CD4-positive, alpha-beta T cell treated with Interferon gamma for 1 hour (primary cell): ENCODE measurements at regions not wholly inside any gene's neighbourhood (a gene's known extent, or its start where the extent isn't known, plus 50 kb on each side); places are given as distances from the start of the nearest gene placed in this dataset.
"Not testable (repeated sequence)": the region's sequence is repeated elsewhere in the genome, so short reads cannot be mapped to it uniquely, and the experiment has no call there.

Source experiments
- DNase-seq: peaks from one replicate; pipeline ENCODE4 v3.0.0-alpha.2; 2020

DNA sequence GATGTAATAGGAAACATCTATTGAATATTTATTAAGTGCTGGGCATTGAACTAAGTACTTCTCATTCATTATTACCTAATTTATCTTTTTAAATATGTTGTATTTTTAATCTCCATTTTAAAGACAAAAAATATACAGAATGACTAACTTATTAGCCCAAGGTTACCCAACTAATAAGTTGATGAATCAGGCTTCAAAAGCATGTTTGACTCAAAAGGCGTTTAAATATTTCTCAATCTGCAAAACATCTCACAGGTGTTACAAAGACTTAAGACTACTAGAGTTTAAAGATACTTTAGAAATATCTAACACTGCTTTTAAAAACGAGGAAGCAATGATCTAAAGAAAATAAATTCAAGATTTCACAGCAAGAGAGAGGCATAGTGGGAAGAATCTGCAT, 457.4 kb upstream of the DCN start:
- no peak for DNase-seq

DNA sequence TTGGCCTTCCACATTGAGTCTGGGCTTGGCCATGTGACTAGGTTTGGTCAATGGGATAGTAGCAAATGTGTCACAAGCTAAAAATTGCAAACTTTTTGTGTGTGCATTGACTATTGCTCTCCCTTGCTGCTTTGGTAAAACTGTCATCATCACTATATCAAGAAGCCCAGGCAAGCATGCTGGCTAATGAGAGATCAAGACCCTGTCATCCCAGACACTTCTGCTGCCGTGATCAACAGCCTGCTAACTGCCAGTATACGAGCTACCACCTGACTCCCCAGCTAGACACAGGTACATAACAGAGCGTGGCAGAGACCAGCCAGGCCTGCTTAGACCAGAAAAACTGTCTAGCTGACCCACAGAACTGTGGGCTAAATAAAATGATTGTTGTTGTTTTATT, 456.7 kb upstream of the DCN start:
- DNase-seq: no peak

DNA sequence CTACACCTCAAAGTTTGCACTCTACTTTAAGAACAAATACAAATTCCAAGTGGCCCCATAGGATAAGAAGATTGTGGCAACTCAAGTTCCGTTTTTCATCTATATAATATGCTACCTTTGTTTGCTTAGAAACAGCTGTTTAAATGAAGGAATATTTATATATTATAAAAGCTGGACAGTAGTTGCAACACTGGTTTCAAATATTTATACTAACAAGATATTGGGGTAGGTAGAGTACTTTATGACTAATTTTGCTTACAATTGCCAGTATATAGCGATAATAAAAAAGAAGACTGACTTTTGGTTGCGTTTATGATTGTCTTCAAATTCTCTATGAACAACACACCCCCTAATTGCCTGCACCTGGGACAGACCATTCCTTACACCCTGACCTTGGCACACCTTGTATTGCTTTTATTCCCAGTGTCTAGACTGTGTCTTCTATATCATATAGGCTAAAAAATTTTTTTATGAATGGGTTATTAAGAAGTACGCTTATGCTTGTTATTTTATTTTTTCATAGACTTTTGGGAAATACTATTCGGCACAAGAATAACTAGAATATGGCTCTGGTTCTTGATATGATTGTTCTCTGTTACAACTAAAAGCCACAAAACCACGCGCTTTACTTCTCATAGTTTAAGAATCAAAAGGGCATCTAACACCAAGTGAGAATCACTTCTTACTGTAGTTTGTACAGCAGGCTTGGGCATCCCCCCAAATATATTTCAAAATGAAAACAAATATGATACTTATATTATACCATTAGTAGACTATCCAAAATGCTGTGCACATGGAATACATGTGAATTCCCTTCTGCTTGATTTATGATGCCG, 455.4 kb upstream of the DCN start:
- DNase-seq: no peak

DNA sequence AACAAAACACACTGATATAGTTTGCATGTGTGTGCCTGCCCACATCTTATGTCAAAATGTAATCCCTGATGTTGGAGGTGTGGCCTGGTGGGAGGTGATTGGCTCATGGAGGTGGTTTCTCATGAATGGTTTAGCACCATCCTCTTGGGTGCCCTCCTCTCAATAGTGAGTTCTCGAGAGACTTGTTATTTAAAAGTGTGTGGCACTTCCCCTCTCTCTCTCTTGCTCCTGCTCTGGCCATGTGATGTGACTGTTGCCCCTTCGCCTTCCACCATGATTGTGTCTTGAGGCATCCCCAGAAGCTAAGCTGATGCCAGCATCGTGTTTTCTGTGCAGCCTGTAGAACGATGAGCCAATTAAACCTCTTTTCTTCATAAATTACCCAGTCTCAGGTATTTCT, 454.1 kb upstream of the DCN start:
- no peak for DNase-seq

DNA sequence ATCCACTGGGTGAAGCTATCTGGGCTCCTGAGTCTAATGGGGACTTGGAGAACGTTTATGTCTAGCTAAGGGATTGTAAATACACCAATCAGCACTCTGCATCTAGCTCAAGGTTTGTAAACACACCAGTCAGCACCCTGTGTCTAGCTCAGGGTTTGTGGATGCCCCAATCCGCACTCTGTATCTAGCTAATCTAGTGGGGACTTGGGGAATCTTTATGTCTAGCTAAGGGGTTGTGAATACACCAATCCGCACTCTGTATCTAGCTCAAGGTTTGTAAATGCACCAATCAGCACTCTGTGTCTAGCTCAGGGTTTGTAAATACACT, 451.7 kb upstream of the DCN start:
- not testable (repeated sequence) for DNase-seq

DNA sequence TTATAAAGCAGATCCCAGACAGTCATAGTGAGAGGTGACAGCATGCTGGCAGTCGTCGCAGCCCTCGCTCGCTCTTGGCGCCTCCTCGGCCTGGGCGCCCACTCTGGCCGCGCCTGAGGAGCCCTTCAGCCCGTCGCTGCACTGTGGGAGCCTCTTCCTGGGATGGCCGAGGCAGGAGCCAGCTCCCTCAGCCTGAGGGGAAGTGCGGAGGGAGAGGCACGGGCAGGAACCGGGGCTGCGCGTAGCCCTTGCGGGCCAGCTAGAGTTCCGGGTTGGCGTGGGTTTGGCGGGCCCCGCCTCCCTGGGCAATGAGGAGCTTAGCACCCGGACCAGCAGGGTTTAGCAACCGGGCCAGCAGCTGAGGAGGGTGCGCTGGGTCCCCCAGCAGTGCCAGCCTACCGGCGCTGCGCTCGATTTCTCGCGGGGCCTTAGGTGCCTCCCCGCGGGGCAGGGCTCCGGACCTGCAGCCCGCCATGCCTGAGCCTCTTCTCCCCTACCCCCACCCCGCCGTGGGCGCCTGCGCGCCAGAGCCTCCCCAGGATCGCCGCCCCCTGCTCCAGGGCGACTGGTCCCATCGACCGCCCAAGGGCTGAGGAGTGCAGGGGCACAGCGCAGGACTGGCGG, 451.2 kb upstream of the DCN start:
- no peak for DNase-seq

DNA sequence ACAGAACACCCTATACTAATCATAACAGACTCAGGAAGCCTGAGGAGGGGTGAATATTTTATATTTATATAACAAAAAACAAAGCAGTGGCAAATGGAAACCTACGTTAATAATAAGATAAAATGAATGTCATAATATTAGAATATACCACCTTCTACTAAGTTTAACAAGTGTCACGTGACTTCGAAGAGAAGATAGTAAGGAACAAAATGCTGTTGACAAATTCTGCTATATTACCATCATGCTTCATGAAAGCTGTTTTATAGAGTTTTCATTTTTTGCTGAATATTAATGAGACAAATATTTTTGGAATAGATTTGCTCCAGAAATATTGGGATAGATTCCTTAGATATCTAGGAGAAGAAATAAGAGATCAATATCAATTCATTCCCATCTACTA, 450.6 kb upstream of the DCN start:
- DNase-seq: no peak

DNA sequence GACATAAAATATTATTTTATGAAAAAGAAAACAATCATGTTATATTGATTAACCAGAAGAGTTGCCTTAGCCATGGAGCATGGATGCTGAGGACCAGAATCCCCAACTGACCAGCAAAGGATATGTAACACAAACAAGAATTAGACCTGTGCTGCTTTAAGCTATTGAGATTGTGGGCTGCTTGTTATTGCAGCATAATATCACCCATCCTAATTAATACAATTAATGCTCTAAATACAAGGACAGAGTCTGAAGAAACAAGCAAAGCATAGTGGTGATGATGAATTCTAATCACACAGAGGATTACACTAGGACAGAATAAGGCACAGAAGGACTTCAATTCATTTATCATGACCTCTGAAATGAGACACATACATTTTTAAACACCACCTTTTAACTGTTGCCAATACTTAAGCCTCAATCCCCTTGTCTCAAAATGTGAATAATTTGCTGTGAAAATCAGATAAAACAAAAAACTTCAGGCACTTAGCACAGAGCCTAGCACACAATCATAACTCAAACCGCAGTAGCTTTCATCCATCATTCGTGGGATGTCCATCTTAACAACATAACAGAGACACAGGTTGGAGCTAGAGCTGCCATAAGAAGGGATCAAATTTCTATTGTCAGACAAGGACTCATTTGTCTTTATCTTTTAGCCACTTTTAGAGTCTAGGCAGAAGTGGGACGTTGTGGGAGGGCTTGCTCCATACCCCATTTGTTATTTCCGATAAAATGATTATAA, 449.6 kb upstream of the DCN start:
- DNase-seq: no peak

DNA sequence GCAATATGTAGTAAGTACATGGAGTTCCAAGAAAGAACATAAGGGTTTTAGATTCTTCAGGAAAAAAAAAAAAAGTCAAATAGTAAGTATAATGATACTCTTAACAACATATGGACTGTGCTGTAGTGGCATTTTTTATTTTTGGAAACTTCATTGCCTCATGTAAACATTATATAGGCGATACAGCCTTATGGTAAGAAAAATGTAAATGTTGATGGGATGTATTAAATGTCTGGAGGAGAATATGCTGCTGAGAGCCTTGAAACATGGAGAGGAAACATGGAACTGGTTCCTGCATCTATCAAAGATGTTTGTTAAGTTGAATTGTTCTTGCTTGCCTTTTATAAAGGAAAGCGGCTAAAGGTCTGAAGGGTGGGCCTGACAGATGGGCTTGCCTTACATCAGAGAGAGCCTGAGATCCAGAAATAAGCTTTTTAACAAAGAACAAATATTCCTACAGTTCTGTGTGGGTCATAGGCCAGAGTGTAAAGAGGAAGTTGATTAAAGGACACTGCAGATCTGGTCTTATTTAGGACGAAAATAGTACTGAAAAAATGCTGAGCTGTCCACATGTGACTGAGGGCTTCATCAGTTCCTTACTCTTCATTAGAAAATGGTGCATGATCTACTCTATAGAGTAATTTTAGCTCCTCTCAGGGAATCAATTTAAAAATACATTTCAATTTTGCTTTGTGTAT, 448.1 kb upstream of the DCN start:
- no peak for DNase-seq

DNA sequence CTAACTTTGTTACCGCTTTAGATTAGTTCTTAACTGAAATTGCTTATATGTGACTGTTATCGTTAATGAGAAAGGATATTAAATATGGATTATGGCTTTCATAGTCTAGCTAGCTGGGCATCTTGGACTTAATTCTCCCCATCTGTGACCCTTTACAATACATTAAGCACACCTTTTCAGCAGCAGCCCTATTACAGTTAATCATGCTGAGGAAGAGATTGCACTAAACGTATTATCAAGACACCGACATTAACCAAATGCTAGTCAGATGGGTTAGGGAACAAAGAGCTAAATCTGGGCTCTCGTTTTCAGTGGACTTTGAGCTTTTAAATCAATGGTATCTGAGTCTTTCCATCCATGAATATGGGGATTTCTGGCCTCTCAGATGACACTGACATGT, 447.5 kb upstream of the DCN start:
- DNase-seq: no peak

DNA sequence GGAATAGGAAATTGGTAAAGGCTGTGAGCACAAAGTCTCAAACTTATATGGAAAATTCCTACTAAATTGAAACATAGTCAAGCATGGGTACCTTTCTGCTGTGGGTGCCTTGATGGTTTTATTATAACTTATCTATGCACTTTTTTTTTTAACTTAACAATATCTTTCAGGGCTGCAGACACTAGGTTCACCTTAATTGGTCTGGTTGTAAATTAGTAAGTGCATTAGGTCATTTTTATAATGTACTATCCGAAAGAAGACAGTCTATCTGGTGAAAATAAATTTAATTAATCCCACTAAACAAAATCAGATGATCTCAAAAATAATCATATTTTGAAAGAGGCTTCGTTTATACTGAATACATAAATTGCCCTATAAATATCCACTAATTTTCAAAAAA, 446.8 kb upstream of the DCN start:
- no peak for DNase-seq

DNA sequence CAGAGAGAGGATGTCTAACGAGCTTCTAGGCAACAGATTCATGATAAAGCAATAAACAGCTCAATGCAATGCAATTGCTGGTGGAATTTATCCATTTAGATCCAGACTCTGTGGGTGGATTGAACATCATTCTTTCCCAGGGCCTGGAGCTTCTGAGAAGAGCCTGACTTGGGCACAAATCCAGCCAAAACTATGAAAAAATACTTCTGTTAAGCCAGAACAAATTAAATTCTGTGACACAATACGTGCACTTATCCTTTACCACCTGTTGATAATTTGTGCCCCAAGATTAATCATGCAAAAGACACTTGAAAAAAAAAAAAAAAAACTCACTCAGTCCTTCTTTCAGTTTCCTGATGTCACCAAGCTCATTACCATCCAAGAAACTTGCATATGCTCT, 446.0 kb upstream of the DCN start:
- DNase-seq: no peak

DNA sequence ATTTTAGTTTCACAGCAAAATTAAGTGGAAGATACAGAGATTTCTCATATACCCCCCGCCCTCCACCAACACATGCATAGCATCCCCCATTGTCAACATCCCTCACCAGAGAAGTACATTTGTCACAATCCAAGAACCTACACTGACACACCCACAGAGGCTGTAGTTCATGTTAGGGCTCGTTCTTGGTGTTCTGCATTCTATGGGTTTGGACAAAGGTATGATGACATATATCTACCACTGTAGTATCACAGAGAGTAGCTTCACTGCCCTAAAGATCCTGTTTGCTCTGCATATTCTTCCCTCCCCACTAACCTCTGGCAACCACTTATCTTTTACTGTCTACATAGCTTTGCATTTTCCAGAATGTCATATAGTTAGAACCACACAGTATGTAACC, 444.6 kb upstream of the DCN start:
- no peak for DNase-seq

DNA sequence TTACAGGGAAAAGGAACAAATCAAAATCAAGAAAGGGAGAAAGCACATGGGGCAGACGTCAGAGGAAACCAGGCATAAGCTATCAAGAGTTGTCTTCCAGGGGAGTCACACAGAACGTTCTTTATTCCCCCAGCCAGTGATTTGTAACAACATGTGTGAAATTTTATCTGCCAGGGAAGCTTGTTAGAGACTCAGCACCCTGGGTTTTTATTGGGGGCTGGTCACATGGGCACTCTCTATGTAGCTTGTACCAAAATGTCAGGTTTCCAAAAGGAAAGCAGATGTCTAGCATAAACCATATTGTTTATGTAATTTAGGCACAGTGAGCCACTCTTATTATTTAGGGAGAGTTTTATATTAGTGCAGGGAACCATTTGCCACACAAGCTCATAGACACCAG, 440.4 kb upstream of the DCN start:
- DNase-seq: no peak

DNA sequence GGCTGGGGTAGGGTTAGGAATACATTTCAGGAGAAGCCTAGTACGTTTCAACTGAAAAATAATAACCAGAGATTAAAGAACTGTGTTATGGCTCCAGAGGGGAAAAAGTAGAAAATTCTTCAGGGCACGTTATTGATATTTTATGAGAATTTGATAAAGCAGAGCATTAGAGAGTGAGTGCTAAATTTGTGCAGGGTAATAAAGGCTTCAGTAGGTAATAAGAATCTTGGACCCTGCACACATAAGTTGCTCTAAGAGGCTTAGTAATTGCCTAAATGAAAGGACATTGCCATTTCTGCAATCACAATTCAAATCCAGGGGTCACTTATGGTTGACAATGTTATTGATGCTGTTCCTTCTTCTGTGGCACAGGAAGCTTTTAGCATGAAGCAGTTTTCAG, 439.4 kb upstream of the DCN start:
- no peak for DNase-seq

DNA sequence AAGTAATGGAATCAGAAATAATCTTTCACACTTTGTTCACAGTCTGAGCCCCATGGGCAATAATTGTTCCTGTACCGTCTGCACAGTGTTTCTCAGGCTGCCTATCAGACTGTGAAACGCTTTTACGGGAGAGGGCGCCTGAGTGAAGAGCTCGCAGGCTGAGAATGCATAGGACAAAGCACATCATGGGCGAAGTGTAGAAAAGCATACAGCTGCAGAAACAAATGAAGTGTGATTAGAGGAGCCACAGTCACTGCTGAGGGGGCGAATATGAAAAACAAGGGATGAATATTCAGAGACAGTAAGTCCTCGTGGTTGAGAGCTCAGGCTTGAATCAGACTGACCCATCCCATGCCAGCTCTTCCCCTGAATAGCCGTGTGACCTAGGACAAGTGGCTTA, 438.4 kb upstream of the DCN start:
- DNase-seq: no peak

DNA sequence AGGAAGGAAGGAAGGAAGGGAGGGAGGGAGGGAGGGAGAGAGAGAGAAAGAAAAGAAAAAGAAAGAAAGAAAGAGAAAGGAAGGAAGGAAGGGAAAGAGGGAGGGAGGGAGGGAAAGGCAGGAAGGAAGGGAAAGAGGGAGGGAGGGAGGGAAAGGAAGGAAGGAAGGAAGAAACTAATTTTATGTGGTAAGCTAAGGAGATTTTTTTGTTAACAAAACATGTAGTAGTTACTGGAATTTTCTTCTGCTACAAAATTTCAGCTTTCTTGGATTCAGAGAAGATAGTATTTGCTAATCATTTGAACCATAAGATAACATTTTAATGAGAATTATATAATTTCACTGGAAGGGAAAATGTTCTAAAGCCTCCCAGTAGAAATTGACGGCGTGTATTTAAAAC, 437.8 kb upstream of the DCN start:
- DNase-seq: no peak

DNA sequence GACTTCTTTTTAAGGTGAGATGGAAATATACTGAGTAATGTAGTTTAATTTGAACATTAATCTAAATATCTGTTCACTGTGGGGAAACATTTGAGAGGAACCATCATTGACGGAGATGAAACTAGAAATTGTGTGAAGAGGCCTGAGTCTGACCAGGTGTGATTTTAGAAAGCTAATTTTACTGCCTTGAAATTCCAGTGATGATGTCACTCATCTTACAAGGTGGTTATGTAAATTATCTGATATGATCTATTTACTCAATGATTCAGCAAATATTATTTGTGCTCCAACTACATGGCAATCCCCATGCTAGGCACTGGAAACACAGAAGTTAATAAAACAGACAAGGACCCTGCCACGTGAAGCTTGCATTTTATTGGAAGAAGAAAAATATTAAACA, 435.7 kb upstream of the DCN start:
- DNase-seq: no peak

DNA sequence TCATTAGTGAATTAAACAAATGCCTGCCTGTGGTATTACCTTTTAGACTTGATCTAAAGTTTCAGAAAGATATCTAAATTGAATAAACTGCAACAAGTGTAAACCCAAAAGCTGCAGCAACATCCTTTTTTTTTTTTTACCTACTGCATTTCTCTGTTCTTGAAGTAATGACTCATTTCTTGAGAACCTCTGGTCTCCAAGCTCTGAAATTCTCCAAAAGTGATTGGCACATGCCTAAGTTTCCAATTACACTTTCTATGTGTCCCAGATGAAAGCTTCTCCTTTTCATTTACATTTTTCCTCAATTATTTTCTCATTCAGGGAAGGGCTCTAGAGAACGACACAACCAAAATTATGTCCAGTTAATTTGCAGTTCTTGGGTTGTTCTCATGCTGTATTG, 435.2 kb upstream of the DCN start:
- DNase-seq: no peak

DNA sequence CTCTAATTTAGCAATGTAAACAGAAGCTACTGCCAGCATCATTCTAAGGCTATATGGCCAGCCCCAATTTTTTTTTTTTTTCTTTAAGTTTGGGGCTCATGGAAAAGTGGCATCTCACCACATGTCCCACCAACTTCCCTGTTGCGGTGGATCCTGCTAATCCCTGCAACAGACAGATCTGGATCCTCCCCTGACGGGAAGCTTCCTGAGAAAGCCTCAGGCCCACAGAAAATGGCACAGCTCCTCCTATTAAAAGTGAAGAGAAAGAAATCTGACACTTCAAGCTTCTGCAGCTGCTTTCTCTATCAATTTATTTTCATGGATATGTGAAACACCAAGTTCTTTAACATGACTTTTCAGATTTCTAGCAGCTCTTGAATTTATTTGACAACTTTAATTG, 433.8 kb upstream of the DCN start:
- no peak for DNase-seq

DNA sequence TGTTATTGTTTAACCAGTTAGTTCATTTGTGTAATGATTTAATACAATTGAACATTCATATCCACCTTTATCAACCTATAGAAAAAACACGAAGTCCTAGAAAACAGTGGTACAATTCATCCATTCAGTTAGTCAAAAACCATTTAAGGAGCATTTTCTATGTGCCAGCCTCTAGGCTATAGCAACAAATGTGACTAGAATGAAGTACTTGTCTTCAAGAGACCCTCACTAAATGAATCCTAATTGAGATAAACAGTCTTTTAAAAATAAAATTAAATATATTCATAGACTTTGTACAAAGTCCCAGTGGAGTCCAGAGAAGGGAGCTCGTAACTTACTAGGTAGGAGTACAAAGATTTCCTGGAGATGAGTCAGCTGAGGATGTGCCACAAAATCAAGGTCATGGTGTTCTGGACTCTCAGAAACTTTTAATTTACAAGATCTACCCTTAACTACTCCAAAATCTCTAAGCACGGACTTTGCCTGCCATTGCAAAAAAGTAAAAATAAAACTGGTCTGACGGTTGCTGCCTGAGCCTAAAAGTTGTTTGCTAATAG, 430.7 kb upstream of the DCN start:
- DNase-seq: no peak

DNA sequence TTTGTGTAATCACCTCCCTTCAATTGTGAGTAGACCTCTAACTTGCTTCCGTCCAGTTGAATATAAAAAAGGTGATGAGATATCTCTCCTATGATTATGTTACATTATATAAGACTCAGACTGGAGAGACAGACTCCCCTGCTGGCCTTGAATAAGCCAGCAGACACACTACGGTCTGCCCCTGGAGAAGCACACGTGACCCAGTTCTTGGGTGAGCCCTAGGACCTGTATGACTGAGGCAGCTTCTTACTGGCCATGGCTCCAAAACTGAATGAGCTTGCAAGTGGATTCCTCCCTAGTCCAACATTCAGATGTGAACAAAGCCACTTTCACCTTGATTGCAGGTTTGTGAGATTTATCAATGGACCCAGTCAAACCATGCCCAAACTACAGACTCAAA, 427.9 kb upstream of the DCN start:
- DNase-seq: no peak

DNA sequence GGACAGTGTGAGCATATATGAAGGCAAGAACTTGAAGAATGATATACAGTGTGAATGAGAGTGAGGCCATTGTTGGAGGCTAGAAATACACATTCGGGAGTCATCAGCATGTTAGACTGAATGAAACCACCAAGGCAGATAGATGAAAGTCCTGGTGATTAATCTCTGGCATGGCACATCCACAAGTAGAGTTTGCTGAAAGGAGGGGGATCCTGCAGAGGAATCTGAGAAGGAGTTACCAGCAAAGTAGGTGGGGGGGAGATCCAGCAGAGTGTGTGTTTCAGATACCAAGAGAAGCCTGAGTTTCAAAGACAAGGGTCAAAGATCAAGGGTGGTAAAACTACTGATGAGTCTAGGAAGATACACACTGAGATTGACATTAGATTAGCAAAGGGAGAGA, 426.7 kb upstream of the DCN start:
- no peak for DNase-seq

DNA sequence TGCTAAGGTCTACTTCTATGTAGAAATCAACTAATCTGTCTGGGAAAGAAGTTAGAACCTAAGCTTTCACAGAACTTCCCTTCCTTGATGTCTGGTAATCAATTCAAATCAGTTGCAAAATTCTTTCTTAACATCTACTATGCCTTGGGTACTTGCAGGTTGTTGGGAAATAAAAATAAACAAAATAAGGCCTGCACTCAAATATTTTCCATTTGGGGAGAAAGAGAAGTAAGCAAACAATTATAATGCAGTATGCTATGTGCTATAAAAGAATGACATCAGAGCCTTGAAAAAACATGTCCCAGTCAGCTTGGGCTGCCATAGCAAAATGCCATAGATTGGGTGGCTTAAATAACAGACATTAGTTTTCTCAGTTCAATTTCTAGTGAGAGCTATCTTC, 425.9 kb upstream of the DCN start:
- DNase-seq: no peak
